ENCODE measurements at regions not wholly inside any gene's neighbourhood (a gene's known extent, or its start where the extent isn't known, plus 50 kb on each side); places are given as distances from the start of the nearest gene placed in this dataset.

DNA sequence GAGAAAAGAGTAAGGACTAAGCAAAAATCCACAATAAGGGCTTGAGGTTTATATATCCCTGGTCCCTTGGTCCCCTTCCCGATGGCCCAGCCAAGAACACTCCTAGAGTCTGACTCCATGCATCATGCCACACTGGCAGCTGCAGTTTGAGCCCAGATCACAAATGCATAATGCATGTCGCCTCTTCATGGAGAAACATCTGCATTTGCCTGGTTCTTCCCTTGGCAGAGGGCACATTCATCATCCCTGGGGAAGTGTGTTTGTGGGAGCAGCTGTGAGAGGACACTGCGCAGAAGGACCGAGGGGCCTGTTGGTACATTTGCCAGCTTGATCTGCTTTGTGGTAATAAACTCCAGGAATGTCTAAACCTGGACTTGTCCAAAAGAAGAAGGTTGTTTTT lies 731.8 kb downstream of the FGF9 start:
- TF ChIP-seq ZNF174 (tag by site-specific recombination; IDR thresholded peaks at IDR 0.05) (no peak), ZNF10 (tag by site-specific recombination; IDR thresholded peaks at IDR 0.05) (no peak)
- TF ChIP-seq, protein P1, sequence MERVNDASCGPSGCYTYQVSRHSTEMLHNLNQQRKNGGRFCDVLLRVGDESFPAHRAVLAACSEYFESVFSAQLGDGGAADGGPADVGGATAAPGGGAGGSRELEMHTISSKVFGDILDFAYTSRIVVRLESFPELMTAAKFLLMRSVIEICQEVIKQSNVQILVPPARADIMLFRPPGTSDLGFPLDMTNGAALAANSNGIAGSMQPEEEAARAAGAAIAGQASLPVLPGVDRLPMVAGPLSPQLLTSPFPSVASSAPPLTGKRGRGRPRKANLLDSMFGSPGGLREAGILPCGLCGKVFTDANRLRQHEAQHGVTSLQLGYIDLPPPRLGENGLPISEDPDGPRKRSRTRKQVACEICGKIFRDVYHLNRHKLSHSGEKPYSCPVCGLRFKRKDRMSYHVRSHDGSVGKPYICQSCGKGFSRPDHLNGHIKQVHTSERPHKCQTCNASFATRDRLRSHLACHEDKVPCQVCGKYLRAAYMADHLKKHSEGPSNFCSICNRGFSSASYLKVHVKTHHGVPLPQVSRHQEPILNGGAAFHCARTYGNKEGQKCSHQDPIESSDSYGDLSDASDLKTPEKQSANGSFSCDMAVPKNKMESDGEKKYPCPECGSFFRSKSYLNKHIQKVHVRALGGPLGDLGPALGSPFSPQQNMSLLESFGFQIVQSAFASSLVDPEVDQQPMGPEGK (tag by site-specific recombination; IDR thresholded peaks at IDR 0.05), result no peak
